ENCODE measurements at regions not wholly inside any gene's neighbourhood (a gene's known extent, or its start where the extent isn't known, plus 50 kb on each side); places are given as distances from the start of the nearest gene placed in this dataset.

GRCh38 chr3:95177096-95177495 lies 1114.2 kb downstream of the NSUN3 start:
- no peak overlapping the region for H2AFZ ChIP-seq (ENCODE audit: low read depth, low read length)

GRCh38 chr3:95184038-95184437 lies 1121.2 kb downstream of the NSUN3 start:
- Histone ChIP-seq H3K27me3 (ENCODE audit: low read depth, low read length) (no peaks in the 10 kb centered on the region), H2AFZ (ENCODE audit: low read depth, low read length) (no peak overlapping the region), H3K4me2 (ENCODE audit: low read length) (no peak overlapping the region), H4K20me1 (ENCODE audit: insufficient read depth, low read length) (no peaks in the 10 kb centered on the region), H3K4me1 (ENCODE audit: low read length) (no peaks in the 10 kb centered on the region), H3K79me2 (ENCODE audit: low read length) (no peaks in the 10 kb centered on the region), H3K27ac (ENCODE audit: low read length) (no peak overlapping the region), H3K36me3 (replicated peaks; ENCODE audit: low read depth, low read length) (no peaks in the 10 kb centered on the region), H3K9ac (ENCODE audit: low read length) (no peak overlapping the region), H3K4me3 (ENCODE audit: low read length) (no peak overlapping the region), H3K9me3 (ENCODE audit: insufficient read depth, low read length) (no peaks in the 10 kb centered on the region)
- no peak for TF ChIP-seq CTCF (IDR thresholded peaks at IDR 0.05; ENCODE audit: low read depth, low read length)
- no peak for TF ChIP-seq EZH2phosphoT487 (IDR thresholded peaks at IDR 0.05; ENCODE audit: low read depth)

More at GRCh38 chr3:95177096-95177495, 1114.2 kb downstream of the NSUN3 start:
- Histone ChIP-seq H3K27ac (ENCODE audit: low read length) (no peak overlapping the region), H3K9me3 (ENCODE audit: insufficient read depth, low read length) (no peaks in the 10 kb centered on the region), H3K27me3 (ENCODE audit: low read depth, low read length) (no peaks in the 10 kb centered on the region), H3K36me3 (replicated peaks; ENCODE audit: low read depth, low read length) (no peaks in the 10 kb centered on the region), H3K4me3 (ENCODE audit: low read length) (no peak overlapping the region), H4K20me1 (ENCODE audit: insufficient read depth, low read length) (no peaks in the 10 kb centered on the region), H3K4me1 (ENCODE audit: low read length) (no peaks in the 10 kb centered on the region), H3K4me2 (ENCODE audit: low read length) (no peak overlapping the region), H3K79me2 (ENCODE audit: low read length) (no peaks in the 10 kb centered on the region), H3K9ac (ENCODE audit: low read length) (no peak overlapping the region)
- TF ChIP-seq CTCF (IDR thresholded peaks at IDR 0.05; ENCODE audit: low read depth, low read length) (no peak), EZH2phosphoT487 (IDR thresholded peaks at IDR 0.05; ENCODE audit: low read depth) (no peak)

- Histone ChIP-seq H3K9ac (ENCODE audit: low read length) (no peak overlapping the region), H2AFZ (ENCODE audit: low read depth, low read length) (no peak overlapping the region), H3K79me2 (ENCODE audit: low read length) (no peaks in the 10 kb centered on the region), H3K27ac (ENCODE audit: low read length) (no peak overlapping the region), H3K4me3 (ENCODE audit: low read length) (no peak overlapping the region), H4K20me1 (ENCODE audit: insufficient read depth, low read length) (no peaks in the 10 kb centered on the region), H3K4me1 (ENCODE audit: low read length) (no peaks in the 10 kb centered on the region), H3K4me2 (ENCODE audit: low read length) (no peak overlapping the region), H3K27me3 (ENCODE audit: low read depth, low read length) (no peaks in the 10 kb centered on the region), H3K36me3 (replicated peaks; ENCODE audit: low read depth, low read length) (no peaks in the 10 kb centered on the region), H3K9me3 (ENCODE audit: insufficient read depth, low read length) (no peaks in the 10 kb centered on the region)
- TF ChIP-seq EZH2phosphoT487 (IDR thresholded peaks at IDR 0.05; ENCODE audit: low read depth), result no peak
- TF ChIP-seq CTCF (IDR thresholded peaks at IDR 0.05; ENCODE audit: low read depth, low read length), result no peak
Measured at GRCh38 chr3:95189348-95189747, 1126.5 kb downstream of the NSUN3 start.

- Histone ChIP-seq H3K4me3 (ENCODE audit: low read length) (no peak overlapping the region), H3K4me2 (ENCODE audit: low read length) (no peak overlapping the region), H3K27ac (ENCODE audit: low read length) (no peak overlapping the region), H3K4me1 (ENCODE audit: low read length) (no peaks in the 10 kb centered on the region), H3K9me3 (ENCODE audit: insufficient read depth, low read length) (no peaks in the 10 kb centered on the region), H3K9ac (ENCODE audit: low read length) (no peak overlapping the region), H3K79me2 (ENCODE audit: low read length) (no peaks in the 10 kb centered on the region), H4K20me1 (ENCODE audit: insufficient read depth, low read length) (no peaks in the 10 kb centered on the region), H3K27me3 (ENCODE audit: low read depth, low read length) (no peaks in the 10 kb centered on the region), H3K36me3 (replicated peaks; ENCODE audit: low read depth, low read length) (no peaks in the 10 kb centered on the region), H2AFZ (ENCODE audit: low read depth, low read length) (no peak overlapping the region)
- TF ChIP-seq CTCF (IDR thresholded peaks at IDR 0.05; ENCODE audit: low read depth, low read length), result no peak
- TF ChIP-seq EZH2phosphoT487 (IDR thresholded peaks at IDR 0.05; ENCODE audit: low read depth), result no peak
Measured at GRCh38 chr3:95197661-95198060, 1134.8 kb downstream of the NSUN3 start.
